ENCODE measurements at regions not wholly inside any gene's neighbourhood (a gene's known extent, or its start where the extent isn't known, plus 50 kb on each side); places are given as distances from the start of the nearest gene placed in this dataset.

DNA sequence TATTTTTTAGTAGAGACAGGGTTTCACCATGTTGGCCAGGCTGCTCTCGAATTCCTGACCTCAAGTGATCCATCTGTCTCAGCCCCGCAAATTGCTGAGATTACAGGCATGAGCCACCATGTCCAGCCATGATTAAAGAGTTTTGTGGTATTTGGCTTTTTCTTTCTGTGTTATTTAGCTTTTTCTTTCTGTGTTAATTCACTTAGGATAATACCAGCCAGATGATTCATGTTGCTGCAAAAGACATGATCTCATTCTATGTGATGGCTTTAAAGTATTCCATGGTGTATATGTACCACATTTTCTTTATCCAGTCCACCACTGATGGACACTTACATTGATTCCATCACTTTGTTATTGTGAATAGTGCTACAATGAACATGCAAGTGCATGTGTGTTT lies 1135.2 kb downstream of the AMY1C start:
- TF ChIP-seq, protein P1, sequence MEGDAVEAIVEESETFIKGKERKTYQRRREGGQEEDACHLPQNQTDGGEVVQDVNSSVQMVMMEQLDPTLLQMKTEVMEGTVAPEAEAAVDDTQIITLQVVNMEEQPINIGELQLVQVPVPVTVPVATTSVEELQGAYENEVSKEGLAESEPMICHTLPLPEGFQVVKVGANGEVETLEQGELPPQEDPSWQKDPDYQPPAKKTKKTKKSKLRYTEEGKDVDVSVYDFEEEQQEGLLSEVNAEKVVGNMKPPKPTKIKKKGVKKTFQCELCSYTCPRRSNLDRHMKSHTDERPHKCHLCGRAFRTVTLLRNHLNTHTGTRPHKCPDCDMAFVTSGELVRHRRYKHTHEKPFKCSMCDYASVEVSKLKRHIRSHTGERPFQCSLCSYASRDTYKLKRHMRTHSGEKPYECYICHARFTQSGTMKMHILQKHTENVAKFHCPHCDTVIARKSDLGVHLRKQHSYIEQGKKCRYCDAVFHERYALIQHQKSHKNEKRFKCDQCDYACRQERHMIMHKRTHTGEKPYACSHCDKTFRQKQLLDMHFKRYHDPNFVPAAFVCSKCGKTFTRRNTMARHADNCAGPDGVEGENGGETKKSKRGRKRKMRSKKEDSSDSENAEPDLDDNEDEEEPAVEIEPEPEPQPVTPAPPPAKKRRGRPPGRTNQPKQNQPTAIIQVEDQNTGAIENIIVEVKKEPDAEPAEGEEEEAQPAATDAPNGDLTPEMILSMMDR (IDR thresholded peaks at IDR 0.05 in 4 of 5, conservative IDR thresholded peaks at IDR 0.05 in 1 of 5), result no peak
- no peak for TF ChIP-seq POLR2A (IDR thresholded peaks at IDR 0.05)
